ENCODE measurements at regions not wholly inside any gene's neighbourhood (a gene's known extent, or its start where the extent isn't known, plus 50 kb on each side); places are given as distances from the start of the nearest gene placed in this dataset.

GRCh38 chr9:7370381-7370780 is 429.2 kb downstream of the DMAC1 start:
- TF ChIP-seq CTCF (conservative IDR thresholded peaks at IDR 0.05) (no peak), EZH2 (IDR thresholded peaks at IDR 0.05; ENCODE audit: low read depth) (no peak)
